Hepatocyte (in vitro differentiated cells): ENCODE measurements at regions not wholly inside any gene's neighbourhood (a gene's known extent, or its start where the extent isn't known, plus 50 kb on each side); places are given as distances from the start of the nearest gene placed in this dataset.

Experiments used
- EZH2phosphoT487 ChIP-seq: fragments of 200-600 bp; sonication (generic); IDR thresholded peaks from one replicate; pipeline ENCODE4 v1.6.1; 2018; ENCODE audit warnings: antibody characterized with exemption, mild to moderate bottlenecking, low read depth, moderate library complexity; ENCODE audit not compliant: unreplicated experiment, severe bottlenecking
- TF ChIP-seq, protein P1 (sequence below): fragments of 200-600 bp; sonication (generic); IDR thresholded peaks from 2 replicates; pipeline ENCODE4 v1.5.1; 2016; ENCODE audit warnings: antibody characterized with exemption, mild to moderate bottlenecking; ENCODE audit not compliant: poor library complexity

GRCh38 chr12:98291828-98292227 lies 223.6 kb upstream of the TMPO start:
- TF ChIP-seq EZH2phosphoT487 = no peak
- TF ChIP-seq, protein P1, sequence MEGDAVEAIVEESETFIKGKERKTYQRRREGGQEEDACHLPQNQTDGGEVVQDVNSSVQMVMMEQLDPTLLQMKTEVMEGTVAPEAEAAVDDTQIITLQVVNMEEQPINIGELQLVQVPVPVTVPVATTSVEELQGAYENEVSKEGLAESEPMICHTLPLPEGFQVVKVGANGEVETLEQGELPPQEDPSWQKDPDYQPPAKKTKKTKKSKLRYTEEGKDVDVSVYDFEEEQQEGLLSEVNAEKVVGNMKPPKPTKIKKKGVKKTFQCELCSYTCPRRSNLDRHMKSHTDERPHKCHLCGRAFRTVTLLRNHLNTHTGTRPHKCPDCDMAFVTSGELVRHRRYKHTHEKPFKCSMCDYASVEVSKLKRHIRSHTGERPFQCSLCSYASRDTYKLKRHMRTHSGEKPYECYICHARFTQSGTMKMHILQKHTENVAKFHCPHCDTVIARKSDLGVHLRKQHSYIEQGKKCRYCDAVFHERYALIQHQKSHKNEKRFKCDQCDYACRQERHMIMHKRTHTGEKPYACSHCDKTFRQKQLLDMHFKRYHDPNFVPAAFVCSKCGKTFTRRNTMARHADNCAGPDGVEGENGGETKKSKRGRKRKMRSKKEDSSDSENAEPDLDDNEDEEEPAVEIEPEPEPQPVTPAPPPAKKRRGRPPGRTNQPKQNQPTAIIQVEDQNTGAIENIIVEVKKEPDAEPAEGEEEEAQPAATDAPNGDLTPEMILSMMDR = no peak
